ENCODE measurements at regions not wholly inside any gene's neighbourhood (a gene's known extent, or its start where the extent isn't known, plus 50 kb on each side); places are given as distances from the start of the nearest gene placed in this dataset.
"Not testable (repeated sequence)": the region's sequence is repeated elsewhere in the genome, so short reads cannot be mapped to it uniquely, and the experiment has no call there.

DNA sequence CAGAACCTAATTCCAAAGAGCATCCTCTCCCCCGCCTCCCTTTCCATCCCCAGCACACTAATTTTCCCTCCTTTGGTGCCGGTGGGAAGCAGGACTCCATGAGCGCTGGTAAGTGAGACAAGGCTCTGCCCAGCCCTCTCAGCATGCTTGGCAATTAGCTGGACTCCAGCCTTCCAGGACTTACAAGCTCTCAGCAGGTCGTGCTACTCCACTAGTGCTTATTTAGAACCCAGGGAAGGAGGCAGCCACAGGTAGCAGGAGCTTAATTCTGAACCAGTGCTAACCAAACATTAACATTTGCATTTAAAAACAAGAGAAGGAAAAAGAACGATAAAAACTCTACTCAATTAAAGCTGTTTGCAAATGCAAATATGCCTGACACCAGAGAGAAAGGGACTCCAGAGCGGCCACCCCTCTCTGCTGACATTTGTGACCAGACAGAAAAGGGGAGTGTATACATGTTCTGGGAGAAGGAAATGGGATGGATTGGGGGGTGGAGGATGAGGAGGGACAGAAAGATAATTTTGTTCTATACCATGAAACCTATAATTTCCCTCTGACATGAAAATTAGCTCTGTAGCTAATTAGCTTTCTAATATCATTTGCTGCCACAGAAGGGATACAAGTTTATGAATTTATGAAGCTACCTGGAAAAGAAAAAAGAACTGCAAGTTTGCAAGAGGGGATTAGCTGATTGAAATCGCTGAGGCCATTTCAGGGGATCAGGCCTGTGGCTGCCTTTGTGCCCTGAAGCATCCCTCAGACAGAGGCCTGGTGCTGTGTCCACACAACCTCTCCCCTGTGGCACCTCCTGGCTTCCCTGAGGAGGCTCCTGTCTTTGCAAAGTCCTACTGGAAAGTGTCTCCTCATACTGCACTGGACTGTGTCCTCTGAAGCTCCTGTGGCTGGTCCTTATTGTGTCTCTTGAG, 266.3 kb downstream of the SEC61B start:
- DNase-seq, result no peak

- peak; percentile 40 for DNase-seq
Measured at GRCh38 chr9:99489060-99489413, 267.0 kb downstream of the SEC61B start.

DNA sequence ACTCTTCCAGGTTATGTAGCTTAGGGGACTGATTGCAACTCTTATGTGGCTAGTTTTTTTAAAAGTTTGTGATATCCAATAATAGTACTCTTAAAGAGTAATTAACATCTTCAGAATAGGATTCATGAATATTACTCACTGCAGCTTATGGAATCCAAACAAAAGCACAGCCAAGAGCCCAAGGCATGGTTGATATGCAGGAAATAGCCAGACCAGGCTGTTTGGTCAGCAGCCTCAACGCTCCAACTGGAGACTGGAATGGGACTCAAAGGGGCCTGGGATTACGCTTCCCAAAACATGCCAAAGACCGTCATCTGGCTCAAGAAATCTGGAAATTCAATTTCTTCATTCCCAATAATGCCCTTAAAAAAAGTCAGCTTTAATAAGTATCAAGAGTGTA, 268.6 kb downstream of the SEC61B start:
- DNase-seq, result peak; percentile 73

DNA sequence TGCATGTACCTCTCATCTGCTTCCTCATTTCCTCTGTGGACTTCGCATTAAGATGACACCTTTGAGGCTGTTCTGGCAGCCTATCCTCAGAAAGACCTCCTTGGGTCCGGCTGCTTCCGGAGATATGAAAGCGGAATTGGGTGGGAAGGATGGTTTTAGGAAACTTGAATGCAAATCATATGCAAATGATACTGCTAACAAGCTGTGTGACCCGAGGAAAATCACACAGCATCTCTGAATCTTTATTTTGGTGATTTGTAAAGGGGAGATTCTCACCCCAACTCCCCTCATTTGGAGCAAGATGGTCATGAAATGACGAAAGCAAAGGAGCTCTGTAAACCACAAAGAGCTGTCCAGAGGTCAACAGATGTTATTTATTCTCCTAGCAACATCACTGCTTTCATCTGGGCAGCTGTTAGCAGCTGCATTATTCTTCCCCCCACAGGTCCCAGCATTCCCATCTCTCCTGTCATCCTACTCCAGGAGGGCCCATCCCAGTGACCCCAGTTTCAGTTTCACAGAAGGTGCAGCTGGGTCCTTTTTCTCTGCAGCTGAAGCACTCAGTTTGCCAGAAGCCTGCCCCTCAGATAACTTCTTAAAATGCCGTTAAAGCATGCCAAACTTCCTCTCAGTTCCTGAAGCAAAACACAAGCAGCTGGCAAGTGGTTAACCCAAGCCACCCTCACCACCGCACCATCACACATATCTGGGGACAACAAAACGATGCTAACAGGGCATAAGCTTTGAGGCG, 269.5 kb downstream of the SEC61B start:
- DNase-seq, result no peak

DNA sequence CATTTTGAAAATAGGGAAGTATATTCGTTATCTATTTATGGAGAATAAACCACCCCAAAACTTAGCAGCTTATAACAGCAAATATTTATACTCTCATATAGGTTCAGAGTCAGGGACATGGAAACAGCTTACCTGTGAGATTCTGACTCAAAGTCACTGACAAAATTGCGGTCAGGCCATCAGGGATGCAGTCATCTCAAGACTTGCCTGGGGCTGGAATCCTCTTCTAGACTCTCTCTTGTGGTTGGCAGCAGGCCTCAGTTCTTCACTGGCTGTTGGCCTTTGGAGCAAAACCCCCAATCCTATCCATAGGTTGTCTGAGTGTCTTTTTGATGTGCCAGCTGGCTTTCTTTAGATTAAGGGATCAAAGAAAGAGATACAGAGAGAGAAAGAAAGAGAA, 275.6 kb downstream of the SEC61B start:
- DNase-seq, result no peak

- DNase-seq, result not testable (repeated sequence)
Measured at GRCh38 chr9:99498979-99499378, 276.9 kb downstream of the SEC61B start.

DNA sequence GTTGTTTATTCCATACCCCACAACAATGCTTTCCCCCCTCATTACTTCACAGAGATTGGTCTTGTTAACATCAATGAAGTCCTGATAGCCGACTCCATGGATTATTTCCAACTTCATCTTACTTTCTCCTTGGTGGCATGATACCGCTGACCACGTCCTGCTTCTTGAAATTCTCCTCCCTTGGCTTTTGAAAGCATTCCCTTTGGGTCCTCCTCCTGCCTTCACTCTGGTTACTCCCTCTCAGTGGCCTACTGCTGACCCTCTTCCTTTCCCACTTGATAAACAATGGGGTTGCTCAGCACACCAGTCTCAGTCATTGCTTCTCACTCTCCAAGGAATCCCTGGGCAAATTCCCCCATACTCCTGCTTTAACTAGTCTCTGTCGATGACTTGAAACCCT, 283.9 kb downstream of the SEC61B start:
- DNase-seq, result no peak

DNA sequence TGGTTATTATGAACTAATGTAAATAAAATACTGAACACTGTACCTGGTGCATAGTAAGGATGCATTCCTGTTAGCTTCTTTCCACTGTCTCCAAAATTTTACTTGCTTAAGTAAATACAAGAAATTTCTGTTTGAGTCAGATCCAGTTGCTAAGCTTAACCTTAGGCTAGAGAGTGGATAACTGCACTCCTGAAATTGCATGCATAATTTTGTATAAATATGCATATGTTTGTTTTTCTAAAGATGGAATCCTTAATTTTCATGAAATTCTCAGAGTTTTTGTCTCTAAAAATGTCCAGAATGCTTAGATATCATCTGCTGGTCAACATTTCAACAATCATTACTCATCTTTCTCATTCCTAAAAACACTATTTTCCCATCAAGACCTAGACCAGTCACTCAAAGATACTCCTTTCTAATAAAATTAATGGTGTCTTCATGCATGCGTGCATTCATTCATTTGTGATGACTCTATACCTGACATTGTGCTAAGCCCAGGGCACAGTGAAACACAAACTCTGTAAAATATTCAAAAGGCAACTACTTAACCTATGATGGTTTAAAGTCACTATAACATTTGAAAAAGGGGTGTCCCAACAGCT, 284.8 kb downstream of the SEC61B start:
- DNase-seq, result peak; percentile 28

DNA sequence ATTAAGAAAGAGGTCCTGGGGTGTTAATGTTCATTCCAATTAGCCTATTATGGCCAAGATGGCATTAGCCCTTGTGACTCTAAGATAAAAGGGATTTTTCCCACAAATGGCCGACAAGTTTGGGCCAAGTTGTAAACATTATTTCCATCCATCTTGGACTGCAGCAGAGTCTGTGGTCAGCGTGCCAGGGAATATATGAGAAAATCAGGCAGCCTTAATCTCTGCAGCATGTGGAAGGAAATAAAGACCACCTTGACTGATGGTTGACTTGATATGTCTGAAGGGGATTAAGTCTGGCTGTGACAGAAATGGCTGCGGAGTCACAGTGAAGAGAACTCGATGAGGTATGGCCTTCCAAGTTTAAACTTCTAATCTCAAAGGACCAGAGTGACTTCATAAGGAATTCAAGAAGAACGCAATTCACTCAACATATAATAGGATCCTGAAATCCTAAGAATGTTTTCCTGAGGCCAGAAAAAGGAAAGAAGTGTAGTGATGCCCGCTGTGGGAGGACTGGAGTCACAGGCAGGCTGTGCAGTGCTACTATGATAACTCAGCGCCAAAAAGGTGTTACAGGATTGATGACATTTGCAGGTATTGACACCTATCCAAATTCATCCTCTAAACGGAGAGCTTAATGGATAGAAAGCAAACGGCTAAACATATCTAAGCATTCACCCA, 287.1 kb downstream of the SEC61B start:
- DNase-seq, result no peak

GRCh38 chr9:99509900-99510535, 287.9 kb downstream of the SEC61B start:
- DNase-seq, result no peak

GRCh38 chr9:99511723-99512122, 289.6 kb downstream of the SEC61B start:
- DNase-seq, result no peak

DNA sequence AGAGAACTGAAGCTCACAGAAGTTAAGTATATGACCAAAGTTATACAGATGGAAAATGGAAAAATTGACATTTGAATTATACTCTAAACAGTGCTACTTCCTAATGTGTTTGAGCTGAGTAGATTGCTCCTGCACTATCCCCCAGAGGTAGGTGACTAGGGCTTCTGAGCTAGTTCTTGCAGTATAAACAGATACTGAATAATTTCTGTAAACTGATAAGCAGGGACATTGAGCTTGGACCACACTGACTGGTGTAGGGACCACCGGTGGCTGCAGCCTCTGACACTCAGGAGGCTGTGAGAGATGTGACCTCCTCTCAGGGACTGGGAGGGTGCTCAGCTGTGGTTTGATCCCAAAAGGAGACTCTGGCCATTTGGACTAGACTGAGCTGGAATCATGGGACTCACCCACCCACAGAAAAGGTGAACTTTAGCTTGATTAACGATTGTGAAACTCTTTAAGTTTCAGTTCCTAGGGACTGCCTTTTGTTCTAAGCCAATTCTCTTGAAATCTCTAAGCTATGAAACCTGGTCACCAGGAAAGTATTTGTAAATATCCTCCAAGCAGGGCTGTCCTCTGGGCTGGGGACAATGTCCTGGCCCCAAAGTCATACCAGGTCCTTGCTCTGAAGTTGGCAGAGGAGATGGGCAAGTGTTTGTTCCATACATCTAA, 291.5 kb downstream of the SEC61B start:
- DNase-seq, result no peak

DNA sequence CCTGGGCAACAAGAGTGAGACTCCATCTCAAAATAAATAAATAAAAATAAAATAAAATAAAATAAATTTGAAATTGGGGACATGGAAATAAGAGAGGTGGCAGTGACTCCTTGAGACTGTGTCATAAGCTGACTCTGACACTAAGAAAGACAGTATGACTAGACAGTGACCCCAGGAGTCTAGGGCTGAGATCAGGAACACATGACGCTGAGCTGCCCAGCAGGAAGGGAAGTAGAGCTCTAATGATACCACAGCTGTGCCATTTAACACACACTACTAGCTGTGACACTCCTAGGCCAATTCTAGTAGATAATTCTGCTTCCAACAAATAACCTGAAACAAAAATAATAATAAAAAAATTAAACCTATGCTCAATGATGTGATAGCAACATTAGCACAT, 293.0 kb downstream of the SEC61B start:
- no peak for DNase-seq

DNA sequence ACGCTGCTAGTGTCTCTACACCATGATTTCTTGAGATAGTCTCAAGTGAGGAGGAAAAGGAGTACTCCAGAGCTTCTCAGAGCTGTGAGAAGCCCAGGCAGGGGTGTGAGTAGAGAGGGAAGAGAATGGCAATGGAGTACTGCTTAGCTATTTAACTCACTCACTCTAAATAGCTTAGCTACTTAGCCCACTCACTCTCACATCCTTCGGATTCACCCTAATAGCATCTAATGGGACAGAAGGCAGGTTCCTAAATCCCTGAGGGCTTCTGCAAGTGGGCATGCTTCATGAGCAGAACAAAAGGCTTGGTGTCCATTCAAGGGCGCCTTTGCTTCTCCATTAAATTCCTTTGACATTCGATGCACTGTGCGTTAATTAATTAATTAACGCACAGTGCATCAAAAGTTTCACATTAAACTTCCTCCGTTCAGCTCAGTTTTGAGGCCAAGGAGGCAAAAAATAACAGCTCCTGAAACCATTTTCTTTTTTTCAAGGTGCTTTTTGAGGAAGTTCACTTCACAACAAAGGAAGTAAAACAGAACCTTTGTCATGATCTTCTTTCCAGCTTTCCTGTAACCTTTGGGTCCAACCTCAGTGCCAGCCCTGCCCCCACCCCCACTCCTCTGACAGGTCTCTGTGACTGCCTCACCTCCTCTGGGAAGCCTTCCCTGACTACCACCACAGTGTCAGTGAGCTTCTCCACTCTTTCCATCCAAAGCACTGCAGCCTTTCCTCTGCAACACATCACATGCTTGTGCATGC, 294.0 kb downstream of the SEC61B start:
- DNase-seq, result no peak

DNA sequence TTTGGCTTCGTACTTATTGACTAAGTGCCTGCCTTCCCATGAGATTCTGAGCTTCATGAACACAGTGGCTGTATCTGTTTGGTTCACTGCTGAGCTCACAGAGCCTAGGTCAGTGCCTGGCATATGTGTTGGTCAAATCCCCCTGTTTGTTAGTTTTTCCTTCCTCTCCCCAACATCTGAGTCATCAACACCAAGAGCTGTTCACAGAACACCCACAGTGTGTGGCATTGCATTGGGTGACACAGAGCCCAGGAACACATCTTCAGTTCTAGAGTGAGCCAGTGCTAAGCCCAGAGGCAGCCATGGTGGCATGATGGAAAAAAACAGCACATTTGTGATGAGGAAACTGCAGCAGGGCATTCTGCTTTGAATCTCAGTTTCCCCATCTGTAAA, 294.6 kb downstream of the SEC61B start:
- DNase-seq, result no peak

DNA sequence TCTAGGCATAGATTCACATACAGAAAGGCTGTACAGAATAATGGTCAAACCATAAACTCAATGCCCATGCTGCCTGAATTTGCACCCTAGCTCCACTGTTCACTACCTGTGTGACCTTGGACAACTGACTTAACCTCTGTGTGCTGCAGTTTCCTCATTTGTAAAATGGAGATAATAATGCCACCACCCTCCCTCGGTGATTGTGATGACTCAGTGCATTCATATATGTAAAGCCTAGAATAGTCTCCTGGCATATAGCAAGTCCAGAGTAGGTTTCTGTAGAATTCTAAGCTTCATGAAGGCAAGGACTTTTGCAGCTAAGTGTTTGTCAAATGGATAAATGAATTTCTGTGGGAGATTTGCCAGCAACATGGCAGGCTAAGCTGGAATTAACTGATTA, 297.8 kb upstream of the NR4A3 start:
- DNase-seq, result no peak

- no peak for DNase-seq
Measured at GRCh38 chr9:99531313-99531712, 290.4 kb upstream of the NR4A3 start.

DNA sequence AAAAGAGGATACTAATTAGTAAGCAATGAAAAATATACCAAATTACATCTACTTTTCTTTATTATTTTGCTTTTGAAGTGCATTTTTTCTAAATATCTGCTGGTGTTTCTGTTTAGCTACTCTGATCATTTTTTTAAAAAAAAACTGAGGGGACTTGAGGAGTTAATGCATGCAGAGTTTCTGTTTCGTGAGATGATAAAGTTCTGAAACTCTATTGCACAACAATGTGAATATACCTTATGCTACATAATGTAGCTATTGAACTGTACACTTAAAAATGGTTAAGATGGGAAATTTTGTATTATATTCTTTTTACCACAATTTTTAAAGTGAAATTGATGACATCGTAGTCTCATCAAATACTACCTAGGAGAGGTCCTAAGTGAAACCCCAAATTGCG, 288.3 kb upstream of the NR4A3 start:
- DNase-seq, result no peak

- DNase-seq, result no peak
Measured at GRCh38 chr9:99537996-99538395, 283.7 kb upstream of the NR4A3 start.

GRCh38 chr9:99544526-99544925, 277.2 kb upstream of the NR4A3 start:
- DNase-seq, result no peak

GRCh38 chr9:99549441-99549840, 272.2 kb upstream of the NR4A3 start:
- no peak for DNase-seq
